22Rv1 (cell line): ENCODE measurements at regions not wholly inside any gene's neighbourhood (a gene's known extent, or its start where the extent isn't known, plus 50 kb on each side); places are given as distances from the start of the nearest gene placed in this dataset.

Source experiments
- ZFX ChIP-seq: fragments of 450-650 bp; IDR thresholded peaks from 2 replicates; pipeline ENCODE4 v1.6.1; 2017; ENCODE audit warnings: antibody characterized with exemption, borderline replicate concordance
- TF ChIP-seq, protein P1 (sequence below): fragments of 450-650 bp; IDR thresholded peaks from 2 replicates; pipeline ENCODE4 v1.5.1; 2017; ENCODE audit warnings: mild to moderate bottlenecking

DNA sequence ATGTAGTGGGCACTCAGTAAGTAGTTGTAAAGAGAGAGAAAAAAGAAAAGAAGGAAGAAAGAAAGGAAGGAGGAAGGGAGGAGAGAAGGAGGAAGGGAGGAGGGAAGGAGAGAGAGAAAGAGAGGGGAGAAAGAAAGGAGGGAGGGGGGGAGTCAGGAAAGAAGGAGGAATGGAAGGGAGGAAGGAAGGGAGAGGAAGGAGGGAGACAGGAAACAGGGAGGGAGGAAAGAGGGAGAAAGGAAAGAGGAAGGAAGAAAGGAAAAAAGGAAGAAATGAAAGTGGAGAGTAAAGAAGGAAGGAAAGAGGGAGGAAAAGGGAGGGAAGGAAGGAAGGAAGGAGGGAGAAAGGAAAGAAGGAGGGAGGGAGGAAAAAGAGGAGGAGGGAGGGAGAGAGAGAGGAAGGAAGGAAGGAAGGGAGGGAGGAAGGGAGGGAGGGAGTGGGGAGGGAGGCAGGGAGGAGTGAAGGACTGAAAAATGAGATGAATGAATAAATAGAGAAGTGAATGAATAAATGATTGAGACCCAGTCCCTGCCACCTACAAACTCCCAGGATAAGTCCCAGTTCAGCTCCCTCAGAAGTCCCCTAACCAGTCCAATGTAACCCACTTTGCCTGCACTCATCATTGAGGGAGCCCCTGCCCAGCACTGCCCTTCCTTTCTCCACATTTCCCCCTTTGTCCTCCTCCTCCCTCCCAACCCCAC is 739.0 kb upstream of the TBX3 start:
- TF ChIP-seq, protein P1, sequence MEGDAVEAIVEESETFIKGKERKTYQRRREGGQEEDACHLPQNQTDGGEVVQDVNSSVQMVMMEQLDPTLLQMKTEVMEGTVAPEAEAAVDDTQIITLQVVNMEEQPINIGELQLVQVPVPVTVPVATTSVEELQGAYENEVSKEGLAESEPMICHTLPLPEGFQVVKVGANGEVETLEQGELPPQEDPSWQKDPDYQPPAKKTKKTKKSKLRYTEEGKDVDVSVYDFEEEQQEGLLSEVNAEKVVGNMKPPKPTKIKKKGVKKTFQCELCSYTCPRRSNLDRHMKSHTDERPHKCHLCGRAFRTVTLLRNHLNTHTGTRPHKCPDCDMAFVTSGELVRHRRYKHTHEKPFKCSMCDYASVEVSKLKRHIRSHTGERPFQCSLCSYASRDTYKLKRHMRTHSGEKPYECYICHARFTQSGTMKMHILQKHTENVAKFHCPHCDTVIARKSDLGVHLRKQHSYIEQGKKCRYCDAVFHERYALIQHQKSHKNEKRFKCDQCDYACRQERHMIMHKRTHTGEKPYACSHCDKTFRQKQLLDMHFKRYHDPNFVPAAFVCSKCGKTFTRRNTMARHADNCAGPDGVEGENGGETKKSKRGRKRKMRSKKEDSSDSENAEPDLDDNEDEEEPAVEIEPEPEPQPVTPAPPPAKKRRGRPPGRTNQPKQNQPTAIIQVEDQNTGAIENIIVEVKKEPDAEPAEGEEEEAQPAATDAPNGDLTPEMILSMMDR, result no peak
- no peak for TF ChIP-seq ZFX
